Naive thymus-derived CD4-positive, alpha-beta T cell (primary cell): ENCODE measurements at regions not wholly inside any gene's neighbourhood (a gene's known extent, or its start where the extent isn't known, plus 50 kb on each side); places are given as distances from the start of the nearest gene placed in this dataset.
"Not testable (repeated sequence)": the region's sequence is repeated elsewhere in the genome, so short reads cannot be mapped to it uniquely, and the experiment has no call there.

Experiments
- ATAC-seq: fragments of 150-1000 bp; cut with Tn5 transposase; 2 replicates; pipeline ENCODE4 v1.10.0; 2021; ENCODE audit warnings: mild to moderate bottlenecking, moderate library complexity
- CTCF ChIA-PET: fragments of 350-600 bp; sonication (Branson Sonifier 250); formaldehyde crosslinking; loops from one replicate; lab custom pipeline; 2021; ENCODE audit warnings: antibody characterized with exemption; lab: Charles Lee
- POLR2A ChIA-PET: fragments of 350-600 bp; sonication (Branson Sonifier 250); formaldehyde crosslinking; loops from one replicate; lab custom pipeline; 2021; ENCODE audit warnings: antibody characterized with exemption, inconsistent platforms; lab: Charles Lee
- DNase-seq, 9 donors: peaks; one replicate each; pipeline versions ENCODE4 v3.0.0 to v3.0.0-alpha.2; 2020 to 2022; ENCODE audit warnings: mixed read lengths in 1 of 9
- H3K27ac ChIP-seq: one replicate; pipeline ENCODE4 v1.7.0; 2013; ENCODE audit warnings: mild to moderate bottlenecking, low read depth, low read length, moderate library complexity
- H3K27me3 ChIP-seq, 2 donors: one replicate each; pipeline ENCODE4 v1.7.0; 2013; ENCODE audit warnings: low read length in 2 of 2, mild to moderate bottlenecking in 2 of 2, moderate library complexity in 2 of 2; ENCODE audit not compliant: control insufficient read depth in 2 of 2, insufficient read depth in 2 of 2
- H3K36me3 ChIP-seq, 3 experiments: 1 replicate in 2 of 3; 2 replicates in 1 of 3; pipeline ENCODE4 v1.7.0; 2013; ENCODE audit warnings: low read length in 3 of 3, mild to moderate bottlenecking in 3 of 3, moderate library complexity in 1 of 3; ENCODE audit not compliant: insufficient read depth in 3 of 3, control insufficient read depth in 2 of 3
- H3K4me1 ChIP-seq, 2 donors: one replicate each; pipeline ENCODE4 v1.7.0; 2013; ENCODE audit warnings: low read length in 2 of 2, mild to moderate bottlenecking in 2 of 2, moderate library complexity in 1 of 2; ENCODE audit not compliant: control insufficient read depth in 2 of 2, insufficient read depth in 2 of 2
- H3K4me3 ChIP-seq: 2 replicates; pipeline ENCODE4 v1.7.0; 2013; ENCODE audit warnings: mild to moderate bottlenecking, low read length
- H3K9me3 ChIP-seq, 3 experiments: 1 replicate in 2 of 3; 2 replicates in 1 of 3; pipeline ENCODE4 v1.7.0; 2013; ENCODE audit warnings: low read length in 3 of 3; ENCODE audit not compliant: control insufficient read depth in 2 of 3
- H3K27ac Mint-ChIP-seq, 9 donors: one replicate each; pipeline ENCODE4 v1.8.0; 2020 to 2022; ENCODE audit warnings: mixed read lengths in 9 of 9, mild to moderate bottlenecking in 8 of 9, moderate library complexity in 5 of 9, inconsistent platforms in 2 of 9
- H3K27me3 Mint-ChIP-seq, 5 donors: one replicate each; pipeline ENCODE4 v1.8.0; 2021 to 2022; ENCODE audit warnings: mixed read lengths in 5 of 5, mild to moderate bottlenecking in 1 of 5
- H3K36me3 Mint-ChIP-seq, 5 donors: one replicate each; pipeline ENCODE4 v1.8.0; 2020 to 2022; ENCODE audit warnings: mixed read lengths in 5 of 5, mild to moderate bottlenecking in 3 of 5, inconsistent platforms in 1 of 5
- H3K4me1 Mint-ChIP-seq, 7 donors: one replicate each; pipeline ENCODE4 v1.8.0; 2020 to 2022; ENCODE audit warnings: mixed read lengths in 7 of 7, mild to moderate bottlenecking in 3 of 7, inconsistent platforms in 1 of 7
- H3K4me3 Mint-ChIP-seq, 10 donors: one replicate each; pipeline ENCODE4 v1.8.0; 2020 to 2022; ENCODE audit warnings: mild to moderate bottlenecking in 10 of 10, mixed read lengths in 10 of 10, moderate library complexity in 6 of 10, inconsistent platforms in 2 of 10
- H3K9me3 Mint-ChIP-seq, 11 donors: one replicate each; pipeline ENCODE4 v1.8.0; 2020 to 2022; ENCODE audit warnings: mixed read lengths in 11 of 11, mild to moderate bottlenecking in 4 of 11, inconsistent platforms in 1 of 11, moderate library complexity in 1 of 11
- intact Hi-C, 2 donors: fragments of 100-400 bp; cut with micrococcal nuclease; formaldehyde crosslinking; loops; one replicate each; pipeline ENCODE4 v1.15.1; 2023

GRCh38 chrX:45804276-45804675 lies 603.6 kb upstream of the DIPK2B start:
- Mint-ChIP-seq H3K27ac (peak overlapping the region in 8 of 9 donors; percentile 0 to 98 (median 71)), H3K9me3 (no peaks in the 10 kb centered on the region), H3K4me1 (peaks cover 7 to 64% (median 43%) of the 10 kb centered on the region in 7 donors), H3K27me3 (no peaks in the 10 kb centered on the region), H3K36me3 (peaks cover 0 to 13% (median 0%) of the 10 kb centered on the region in 5 donors), H3K4me3 (peak overlapping the region in 1 of 10 donors; percentile 36)
- ATAC-seq (no peak), DNase-seq (no peak)
- no peaks in the 10 kb centered on the region for H3K9me3 ChIP-seq
- ChIA-PET CTCF (no interaction called here), POLR2A (no interaction called here)
- intact Hi-C loops: loop anchor here in 1 of 2 donors (10.0 kb wide), 1 partner anchor 741 kb away; the partner anchor contains the start of gene ZNF674
- no peak overlapping the region for H3K4me3 ChIP-seq
- H3K4me1 ChIP-seq: peaks cover 18 to 24% of the 10 kb centered on the region in 2 donors
- H3K36me3 ChIP-seq: no peaks in the 10 kb centered on the region
- no peaks in the 10 kb centered on the region for H3K27me3 ChIP-seq
- no peak overlapping the region for H3K27ac ChIP-seq

GRCh38 chrX:45803383-45803921 lies 602.8 kb upstream of the DIPK2B start:
- Histone ChIP-seq H3K27ac (no peak overlapping the region), H3K27me3 (no peaks in the 10 kb centered on the region), H3K36me3 (no peaks in the 10 kb centered on the region), H3K9me3 (no peaks in the 10 kb centered on the region), H3K4me1 (peaks cover 18 to 24% of the 10 kb centered on the region in 2 donors), H3K4me3 (no peak overlapping the region)
- CTCF ChIA-PET: interaction anchor here (0.7 kb wide), 2 partner anchors 40 to 1477 kb away, joined by 3 to 5 read pairs; no protein-coding TSS in a partner anchor
- peak in 1 of 9 donors; percentile 45 for DNase-seq
- Mint-ChIP-seq H3K4me1 (peaks cover 8 to 62% (median 41%) of the 10 kb centered on the region in 7 donors), H3K27ac (peak overlapping the region in 2 of 9 donors; percentile 38 to 57), H3K4me3 (peak overlapping the region in 1 of 10 donors; percentile 36), H3K27me3 (no peaks in the 10 kb centered on the region), H3K9me3 (no peaks in the 10 kb centered on the region), H3K36me3 (peaks cover 0 to 11% (median 0%) of the 10 kb centered on the region in 5 donors)
- POLR2A ChIA-PET: no interaction called here
- ATAC-seq: peak; percentile 15
- intact Hi-C loops: loop anchor here in 1 of 2 donors (10.0 kb wide), 1 partner anchor 741 kb away; the partner anchor contains the start of gene ZNF674

- DNase-seq (peak in 5 of 9 donors; percentile 9 to 49 (median 35)), ATAC-seq (peak; percentile 66)
- Histone ChIP-seq H3K36me3 (no peaks in the 10 kb centered on the region), H3K27me3 (no peaks in the 10 kb centered on the region), H3K9me3 (no peaks in the 10 kb centered on the region), H3K27ac (no peak overlapping the region), H3K4me1 (peaks cover 11 to 20% of the 10 kb centered on the region in 2 donors), H3K4me3 (no peak overlapping the region)
- H3K9me3 Mint-ChIP-seq: no peaks in the 10 kb centered on the region
- ChIA-PET POLR2A (interaction anchor here (0.6 to 2.1 kb wide), 4 partner anchors 8 to 49 kb away, joined by 3 to 8 read pairs (median 4); no protein-coding TSS in a partner anchor), CTCF (interaction anchor here (0.7 to 2.5 kb wide), 12 partner anchors 16 to 606 kb away, joined by 3 to 15 read pairs (median 4); no protein-coding TSS in a partner anchor)
- H3K4me3 Mint-ChIP-seq: peak overlapping the region in 6 of 10 donors; percentile 19 to 50 (median 33)
- intact Hi-C loops: loop anchor here (1.0 to 10.0 kb wide), 7 partner anchors 32 to 743 kb away; partner anchors contain the start of gene ZNF674 (in 1 of the 2)
- H3K27me3 Mint-ChIP-seq: no peaks in the 10 kb centered on the region
- H3K36me3 Mint-ChIP-seq: peaks cover 0 to 13% (median 0%) of the 10 kb centered on the region in 5 donors
- H3K4me1 Mint-ChIP-seq: peaks cover under 1 to 60% (median 25%) of the 10 kb centered on the region in 7 donors
- H3K27ac Mint-ChIP-seq: peak overlapping the region in 5 of 9 donors; percentile 18 to 56 (median 49)
These were observed 600.9 kb upstream of the DIPK2B start for GRCh38 chrX:45801554-45801953.

- not testable (repeated sequence) for H3K4me3 ChIP-seq, H3K9me3 Mint-ChIP-seq, H3K27me3 Mint-ChIP-seq, H3K27ac ChIP-seq, H3K27me3 ChIP-seq, H3K36me3 ChIP-seq, H3K9me3 ChIP-seq
- Mint-ChIP-seq H3K4me3 (peak overlapping the region in 6 of 10 donors; percentile 19 to 45 (median 31)), H3K27ac (peak overlapping the region in 5 of 9 donors; percentile 5 to 54 (median 40)), H3K4me1 (peaks cover 4 to 60% (median 18%) of the 10 kb centered on the region in 7 donors), H3K36me3 (peaks cover 0 to 12% (median 0%) of the 10 kb centered on the region in 5 donors)
- peak; percentile 60 for ATAC-seq
- CTCF ChIA-PET: interaction anchor here (0.6 to 2.5 kb wide), 8 partner anchors 16 to 607 kb away, joined by 3 to 15 read pairs (median 4); no protein-coding TSS in a partner anchor
- peaks cover 6 to 19% of the 10 kb centered on the region in 2 donors for H3K4me1 ChIP-seq
- peak in 6 of 9 donors; percentile 10 to 69 (median 45) for DNase-seq
- intact Hi-C loops: loop anchor here (1.0 to 10.0 kb wide), 7 partner anchors 32 to 744 kb away; partner anchors contain the start of gene ZNF674 (in 1 of the 2)
- POLR2A ChIA-PET: interaction anchor here (0.6 to 2.1 kb wide), 3 partner anchors 9 to 50 kb away, joined by 3 to 8 read pairs (median 4); no protein-coding TSS in a partner anchor
These were observed 600.2 kb upstream of the DIPK2B start for GRCh38 chrX:45800746-45801453.

GRCh38 chrX:45799576-45799975 lies 598.9 kb upstream of the DIPK2B start:
- intact Hi-C loops: no loop called here
- peaks cover 4 to 60% (median 10%) of the 10 kb centered on the region in 7 donors for H3K4me1 Mint-ChIP-seq

GRCh38 chrX:45795546-45795945 lies 594.9 kb upstream of the DIPK2B start:
- no peak overlapping the region for H3K4me3 Mint-ChIP-seq
- POLR2A ChIA-PET: interaction anchor here (2.5 kb wide), 1 partner anchor 11 kb away, joined by 12 read pairs; no protein-coding TSS in a partner anchor
- peaks cover 4 to 70% (median 10%) of the 10 kb centered on the region in 7 donors for H3K4me1 Mint-ChIP-seq
- CTCF ChIA-PET: interaction anchor here (1.0 to 1.8 kb wide), 2 partner anchors 11 to 54 kb away, joined by 3 to 7 read pairs; no protein-coding TSS in a partner anchor
- Histone ChIP-seq H3K9me3 (no peaks in the 10 kb centered on the region), H3K36me3 (no peaks in the 10 kb centered on the region), H3K4me1 (peaks cover 0 to under 1% of the 10 kb centered on the region in 2 donors), H3K4me3 (no peak overlapping the region), H3K27ac (no peak overlapping the region), H3K27me3 (no peaks in the 10 kb centered on the region)
- ATAC-seq (no peak), DNase-seq (no peak)
- no peaks in the 10 kb centered on the region for H3K27me3 Mint-ChIP-seq
- no peaks in the 10 kb centered on the region for H3K9me3 Mint-ChIP-seq
- no peak overlapping the region for H3K27ac Mint-ChIP-seq
- intact Hi-C loops: no loop called here
- H3K36me3 Mint-ChIP-seq: peaks cover 0 to 16% (median 0%) of the 10 kb centered on the region in 5 donors

More at GRCh38 chrX:45799576-45799975, 598.9 kb upstream of the DIPK2B start:
- ATAC-seq (no peak), DNase-seq (no peak)
- Mint-ChIP-seq H3K36me3 (peaks cover 0 to 9% (median 0%) of the 10 kb centered on the region in 5 donors), H3K9me3 (no peaks in the 10 kb centered on the region), H3K27me3 (no peaks in the 10 kb centered on the region), H3K27ac (peak overlapping the region in 7 of 9 donors; percentile 2 to 55 (median 10)), H3K4me3 (peak overlapping the region in 7 of 10 donors; percentile 8 to 74 (median 67))
- ChIA-PET POLR2A (no interaction called here), CTCF (interaction anchor here (0.9 kb wide), 1 partner anchor 43 kb away, joined by 3 read pairs; no protein-coding TSS in a partner anchor)
- H3K36me3 ChIP-seq: no peaks in the 10 kb centered on the region
- H3K4me1 ChIP-seq: peaks cover 3 to 17% of the 10 kb centered on the region in 2 donors
- H3K27ac ChIP-seq: no peak overlapping the region
- no peaks in the 10 kb centered on the region for H3K27me3 ChIP-seq
- no peaks in the 10 kb centered on the region for H3K9me3 ChIP-seq
- no peak overlapping the region for H3K4me3 ChIP-seq
